Kidney (tissue), 13 donors: ENCODE measurements at regions not wholly inside any gene's neighbourhood (a gene's known extent, or its start where the extent isn't known, plus 50 kb on each side); places are given as distances from the start of the nearest gene placed in this dataset.

Experiments used
- DNase-seq, 5 donors: peaks; one replicate each; pipeline ENCODE4 v3.0.0-alpha.2; 2013 to 2020
- FAIRE-seq: peaks from 2 replicates; lab custom pipeline; 2012; peaks lifted over from hg19 to GRCh38; lab: Jason Lieb, UNC
- H3K27ac ChIP-seq, 2 donors: one replicate each; pipeline ENCODE4 v1.7.0; 2013; ENCODE audit warnings: low read depth in 2 of 2, low read length in 2 of 2, inconsistent platforms in 1 of 2
- H3K27me3 ChIP-seq: one replicate; pipeline ENCODE4 v1.7.1; 2013; ENCODE audit warnings: low read length, inconsistent platforms; ENCODE audit not compliant: control insufficient read depth, insufficient read depth
- H3K36me3 ChIP-seq, 3 donors: one replicate each; pipeline versions ENCODE4 v1.7.0 to v1.7.1; 2013; ENCODE audit warnings: low read length in 3 of 3, control low read depth in 1 of 3, inconsistent platforms in 1 of 3; ENCODE audit not compliant: insufficient read depth in 3 of 3, control insufficient read depth in 2 of 3
- H3K4me1 ChIP-seq, 3 donors: one replicate each; pipeline versions ENCODE4 v1.7.0 to v1.7.1; 2013; ENCODE audit warnings: low read length in 3 of 3, inconsistent platforms in 1 of 3, low read depth in 1 of 3; ENCODE audit not compliant: control insufficient read depth in 2 of 3, insufficient read depth in 2 of 3
- H3K4me3 ChIP-seq, 3 donors: one replicate each; pipeline versions ENCODE4 v1.7.0 to v1.8.1; 2013; ENCODE audit warnings: low read length in 3 of 3, control low read depth in 1 of 3, inconsistent platforms in 1 of 3
- H3K9ac ChIP-seq, 3 donors: one replicate each; pipeline versions ENCODE4 v1.7.0 to v1.7.1; 2013; ENCODE audit warnings: low read length in 3 of 3, control low read depth in 1 of 3, inconsistent platforms in 1 of 3
- H3K9me3 ChIP-seq, 3 donors: one replicate each; pipeline versions ENCODE4 v1.7.0 to v1.7.1; 2013; ENCODE audit warnings: low read length in 3 of 3, control low read depth in 1 of 3, inconsistent platforms in 1 of 3; ENCODE audit not compliant: control insufficient read depth in 2 of 3, insufficient read depth in 1 of 3
- CTCF ChIP-seq: IDR thresholded peaks from 3 replicates; pipeline ENCODE4 v1.5.1; 2012; ENCODE audit warnings: mild to moderate bottlenecking, moderate library complexity, borderline replicate concordance; ENCODE audit not compliant: insufficient read depth; ENCODE audit errors: extremely low read depth
- intact Hi-C: fragments of 100-400 bp; cut with DNase I; formaldehyde crosslinking; loops from one replicate; pipeline ENCODE4 v1.11.1; 2022
- donor health status: control.
- donor health status: control.
- donor health status: control.
- donor health status: control.
- donor health status: control.
- donor health status: DM: yes; HTN: yes; CAD: no.
- donor health status: Normal renal cell carcinoma (clear cell type).

- intact Hi-C loops = no loop called here
- no peak for TF ChIP-seq CTCF
- Histone ChIP-seq H3K27me3 (no peaks in the 10 kb centered on the region), H3K27ac (no peak overlapping the region), H3K4me3 (no peak overlapping the region), H3K9me3 (no peaks in the 10 kb centered on the region), H3K36me3 (no peaks in the 10 kb centered on the region), H3K4me1 (peaks cover 3 to 40% (median 5%) of the 10 kb centered on the region in 3 donors), H3K9ac (no peak overlapping the region)
- peak; percentile 25 for FAIRE-seq
- no peak for DNase-seq
These were observed 484.0 kb upstream of the CITED2 start for GRCh38 chr6:139858429-139858828.

DNA sequence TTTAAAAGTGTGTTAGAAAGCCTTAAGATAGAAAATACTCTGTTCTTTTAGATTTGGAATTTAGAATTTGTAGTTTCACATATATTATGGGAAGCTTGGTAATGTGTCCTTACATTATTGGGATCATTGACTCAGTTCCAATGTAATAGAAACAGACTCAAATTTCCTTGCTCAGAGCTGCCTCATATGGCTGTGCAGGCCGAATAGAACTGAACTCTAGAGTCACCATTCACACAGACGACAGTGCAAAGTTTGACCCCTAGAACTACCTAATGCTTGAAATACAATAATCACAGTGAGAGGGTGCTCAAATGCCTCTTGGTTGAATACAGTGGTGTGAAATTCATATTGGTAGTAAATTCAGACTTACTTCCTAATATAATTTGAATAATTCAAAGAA is 482.7 kb upstream of the CITED2 start:
- DNase-seq = no peak
- Histone ChIP-seq H3K9me3 (no peaks in the 10 kb centered on the region), H3K36me3 (no peaks in the 10 kb centered on the region), H3K4me3 (no peak overlapping the region), H3K27me3 (no peaks in the 10 kb centered on the region), H3K27ac (no peak overlapping the region), H3K4me1 (peaks cover 9 to 51% (median 11%) of the 10 kb centered on the region in 3 donors), H3K9ac (no peak overlapping the region)
- no peak for FAIRE-seq
- no peak for TF ChIP-seq CTCF
- intact Hi-C loops = no loop called here

- H3K4me1 ChIP-seq = peaks cover 9 to 52% (median 11%) of the 10 kb centered on the region in 3 donors
- no peaks in the 10 kb centered on the region for H3K27me3 ChIP-seq
- DNase-seq (no peak), FAIRE-seq (no peak)
- no peaks in the 10 kb centered on the region for H3K9me3 ChIP-seq
- peak overlapping the region; percentile 45 to 46 for H3K27ac ChIP-seq
- H3K4me3 ChIP-seq = peak overlapping the region in 1 of 3 donors; percentile 12
- H3K9ac ChIP-seq = no peak overlapping the region
- no peak for TF ChIP-seq CTCF
- H3K36me3 ChIP-seq = no peaks in the 10 kb centered on the region
- intact Hi-C loops = no loop called here
These were observed 482.1 kb upstream of the CITED2 start for GRCh38 chr6:139856562-139856961.
